LNCaP clone FGC (cell line): ENCODE measurements at regions not wholly inside any gene's neighbourhood (a gene's known extent, or its start where the extent isn't known, plus 50 kb on each side); places are given as distances from the start of the nearest gene placed in this dataset.

Experiments
- DNase-seq: peaks from one replicate; pipeline ENCODE4 v3.0.0-alpha.2; 2011; ENCODE audit warnings: low read depth
- H3K4me3 ChIP-seq: 2 replicates; pipeline ENCODE4 v1.5.1; 2011; ENCODE audit warnings: mild to moderate bottlenecking, low read depth, low read length, control low read depth
- TF ChIP-seq, protein P1 (sequence below): IDR thresholded peaks from 2 replicates; pipeline ENCODE4 v1.5.1; 2012; ENCODE audit warnings: mild to moderate bottlenecking; ENCODE audit not compliant: control insufficient read depth, insufficient read depth; ENCODE audit errors: extremely low read depth

GRCh38 chr6:127019828-127020227 is 98.6 kb upstream of the RSPO3 start:
- no peak for DNase-seq
- TF ChIP-seq, protein P1, sequence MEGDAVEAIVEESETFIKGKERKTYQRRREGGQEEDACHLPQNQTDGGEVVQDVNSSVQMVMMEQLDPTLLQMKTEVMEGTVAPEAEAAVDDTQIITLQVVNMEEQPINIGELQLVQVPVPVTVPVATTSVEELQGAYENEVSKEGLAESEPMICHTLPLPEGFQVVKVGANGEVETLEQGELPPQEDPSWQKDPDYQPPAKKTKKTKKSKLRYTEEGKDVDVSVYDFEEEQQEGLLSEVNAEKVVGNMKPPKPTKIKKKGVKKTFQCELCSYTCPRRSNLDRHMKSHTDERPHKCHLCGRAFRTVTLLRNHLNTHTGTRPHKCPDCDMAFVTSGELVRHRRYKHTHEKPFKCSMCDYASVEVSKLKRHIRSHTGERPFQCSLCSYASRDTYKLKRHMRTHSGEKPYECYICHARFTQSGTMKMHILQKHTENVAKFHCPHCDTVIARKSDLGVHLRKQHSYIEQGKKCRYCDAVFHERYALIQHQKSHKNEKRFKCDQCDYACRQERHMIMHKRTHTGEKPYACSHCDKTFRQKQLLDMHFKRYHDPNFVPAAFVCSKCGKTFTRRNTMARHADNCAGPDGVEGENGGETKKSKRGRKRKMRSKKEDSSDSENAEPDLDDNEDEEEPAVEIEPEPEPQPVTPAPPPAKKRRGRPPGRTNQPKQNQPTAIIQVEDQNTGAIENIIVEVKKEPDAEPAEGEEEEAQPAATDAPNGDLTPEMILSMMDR: no peak
- no peak overlapping the region for H3K4me3 ChIP-seq

- DNase-seq: peak; percentile 26
- TF ChIP-seq, protein P1: no peak
- H3K4me3 ChIP-seq: no peak overlapping the region
Measured at GRCh38 chr6:127022302-127022701, 96.2 kb upstream of the RSPO3 start.

GRCh38 chr6:127023001-127023778 is 95.3 kb upstream of the RSPO3 start:
- TF ChIP-seq, protein P1: no peak
- DNase-seq: peak; percentile 47
- H3K4me3 ChIP-seq: no peak overlapping the region

GRCh38 chr6:127026247-127026646 is 92.2 kb upstream of the RSPO3 start:
- H3K4me3 ChIP-seq: no peak overlapping the region
- peak; percentile 8 for DNase-seq
- TF ChIP-seq, protein P1: no peak

GRCh38 chr6:127030111-127030510 is 88.4 kb upstream of the RSPO3 start:
- no peak overlapping the region for H3K4me3 ChIP-seq
- no peak for DNase-seq
- TF ChIP-seq, protein P1: no peak

DNA sequence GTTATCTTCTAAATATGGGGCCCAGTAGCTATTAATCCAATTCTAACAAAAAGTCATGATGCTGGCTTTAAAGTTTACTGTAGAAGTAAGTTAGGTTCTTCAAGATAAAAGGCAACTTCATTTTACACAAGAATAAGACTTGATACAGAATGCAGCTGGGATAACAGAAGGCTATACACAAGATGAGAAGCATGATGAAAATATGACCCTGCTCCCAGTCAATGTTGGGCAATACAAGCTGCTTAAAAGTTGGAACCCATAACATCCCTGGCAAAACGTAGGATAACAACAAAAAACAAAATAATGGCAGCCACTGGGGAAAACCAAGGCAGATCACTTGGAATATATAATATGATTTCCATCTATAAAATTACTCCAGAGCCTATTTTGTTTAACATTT is 87.6 kb upstream of the RSPO3 start:
- no peak overlapping the region for H3K4me3 ChIP-seq
- DNase-seq: no peak
- TF ChIP-seq, protein P1: no peak

DNA sequence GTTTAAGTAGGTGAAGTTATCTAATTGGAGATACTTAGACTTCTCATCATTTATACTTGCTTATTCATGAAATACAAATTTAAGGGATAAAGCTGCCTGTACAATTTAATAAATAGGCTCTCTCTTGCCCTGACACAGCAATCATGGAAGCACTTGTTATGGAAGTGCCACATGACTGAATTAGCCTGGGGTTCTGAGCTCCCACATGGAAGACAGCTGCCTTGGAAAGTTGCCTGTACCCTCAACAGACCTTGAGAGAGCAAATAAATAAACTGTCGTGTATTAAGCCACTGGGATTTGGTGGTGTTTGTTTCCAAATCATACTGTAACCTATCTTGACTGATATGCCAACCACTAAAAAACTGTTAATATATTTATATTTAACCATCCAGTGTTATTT is 87.0 kb upstream of the RSPO3 start:
- TF ChIP-seq, protein P1: no peak
- no peak overlapping the region for H3K4me3 ChIP-seq
- DNase-seq: no peak
